CD8-positive, alpha-beta memory T cell (primary cell): ENCODE measurements at regions not wholly inside any gene's neighbourhood (a gene's known extent, or its start where the extent isn't known, plus 50 kb on each side); places are given as distances from the start of the nearest gene placed in this dataset.

ENCODE experiments used
- CTCF ChIA-PET: fragments of 350-600 bp; sonication (Branson Sonifier 250); formaldehyde crosslinking; loops from one replicate; lab custom pipeline; 2021; ENCODE audit warnings: antibody characterized with exemption; lab: Charles Lee
- POLR2A ChIA-PET: fragments of 350-600 bp; sonication (Branson Sonifier 250); formaldehyde crosslinking; loops from one replicate; lab custom pipeline; 2021; ENCODE audit warnings: antibody characterized with exemption; lab: Charles Lee
- DNase-seq, 5 donors: peaks; one replicate each; pipeline versions ENCODE4 v3.0.0 to v3.0.0-alpha.2; 2020 to 2022; ENCODE audit warnings: mixed read lengths in 1 of 5
- H3K27ac ChIP-seq: one replicate; pipeline ENCODE4 v1.7.0; 2013; ENCODE audit warnings: low read depth, mild to moderate bottlenecking, low read length, moderate library complexity
- H3K27me3 ChIP-seq: 2 replicates; pipeline ENCODE4 v1.7.0; 2013; ENCODE audit warnings: low read length, mild to moderate bottlenecking; ENCODE audit not compliant: insufficient read depth, poor library complexity, severe bottlenecking
- H3K36me3 ChIP-seq: 2 replicates; pipeline ENCODE4 v1.7.0; 2013; ENCODE audit warnings: mild to moderate bottlenecking, low read length, moderate library complexity; ENCODE audit not compliant: insufficient read depth
- H3K4me1 ChIP-seq: 2 replicates; pipeline ENCODE4 v1.7.0; 2013; ENCODE audit warnings: mild to moderate bottlenecking, low read length, moderate library complexity; ENCODE audit not compliant: insufficient read depth
- H3K4me3 ChIP-seq: 2 replicates; pipeline ENCODE4 v1.7.0; 2013; ENCODE audit warnings: mild to moderate bottlenecking, low read length
- H3K9me3 ChIP-seq: 2 replicates; pipeline ENCODE4 v1.7.0; 2013; ENCODE audit warnings: mild to moderate bottlenecking, low read length
- H3K27ac Mint-ChIP-seq, 8 donors: one replicate each; pipeline ENCODE4 v1.8.0; 2020 to 2021; ENCODE audit warnings: mixed read lengths in 8 of 8, mild to moderate bottlenecking in 6 of 8, inconsistent platforms in 3 of 8, moderate library complexity in 3 of 8
- H3K27me3 Mint-ChIP-seq, 2 donors: one replicate each; pipeline ENCODE4 v1.8.0; 2020 to 2021; ENCODE audit warnings: mixed read lengths in 2 of 2, mild to moderate bottlenecking in 1 of 2, moderate library complexity in 1 of 2
- H3K36me3 Mint-ChIP-seq, 3 donors: one replicate each; pipeline ENCODE4 v1.8.0; 2020 to 2021; ENCODE audit warnings: mixed read lengths in 3 of 3, inconsistent platforms in 1 of 3, mild to moderate bottlenecking in 1 of 3
- H3K4me1 Mint-ChIP-seq, 3 donors: one replicate each; pipeline ENCODE4 v1.8.0; 2020 to 2021; ENCODE audit warnings: mixed read lengths in 3 of 3, inconsistent platforms in 1 of 3, mild to moderate bottlenecking in 1 of 3
- H3K4me3 Mint-ChIP-seq, 7 donors: one replicate each; pipeline ENCODE4 v1.8.0; 2020 to 2021; ENCODE audit warnings: mixed read lengths in 7 of 7, mild to moderate bottlenecking in 6 of 7, moderate library complexity in 4 of 7, inconsistent platforms in 2 of 7
- H3K9me3 Mint-ChIP-seq, 5 donors: one replicate each; pipeline ENCODE4 v1.8.0; 2020 to 2022; ENCODE audit warnings: mixed read lengths in 5 of 5, mild to moderate bottlenecking in 3 of 5, moderate library complexity in 2 of 5, inconsistent platforms in 1 of 5

- Mint-ChIP-seq H3K36me3 (no peaks in the 10 kb centered on the region), H3K4me3 (peak overlapping the region in 1 of 7 donors; percentile 60), H3K4me1 (peaks cover 5 to 17% (median 16%) of the 10 kb centered on the region in 3 donors), H3K27ac (no peak overlapping the region), H3K9me3 (no peaks in the 10 kb centered on the region), H3K27me3 (no peaks in the 10 kb centered on the region)
- H3K4me1 ChIP-seq, result peaks cover 5% of the 10 kb centered on the region
- H3K27me3 ChIP-seq, result no peaks in the 10 kb centered on the region
- ChIA-PET POLR2A (no interaction called here), CTCF (no interaction called here)
- no peaks in the 10 kb centered on the region for H3K9me3 ChIP-seq
- no peak overlapping the region for H3K4me3 ChIP-seq
- peak in 1 of 5 donors; percentile 14 for DNase-seq
- H3K36me3 ChIP-seq, result no peaks in the 10 kb centered on the region
- H3K27ac ChIP-seq, result no peak overlapping the region
These were observed 117.9 kb downstream of the NPY start for GRCh38 chr7:24401628-24402593.

GRCh38 chr7:24402655-24403054, 118.7 kb downstream of the NPY start:
- H3K9me3 ChIP-seq, result no peaks in the 10 kb centered on the region
- Mint-ChIP-seq H3K27ac (no peak overlapping the region), H3K27me3 (no peaks in the 10 kb centered on the region), H3K36me3 (no peaks in the 10 kb centered on the region), H3K4me1 (peaks cover 5 to 17% (median 16%) of the 10 kb centered on the region in 3 donors), H3K9me3 (no peaks in the 10 kb centered on the region), H3K4me3 (no peak overlapping the region)
- H3K36me3 ChIP-seq, result no peaks in the 10 kb centered on the region
- ChIA-PET POLR2A (no interaction called here), CTCF (no interaction called here)
- no peak for DNase-seq
- no peaks in the 10 kb centered on the region for H3K27me3 ChIP-seq
- peaks cover 5% of the 10 kb centered on the region for H3K4me1 ChIP-seq
- no peak overlapping the region for H3K27ac ChIP-seq
- no peak overlapping the region for H3K4me3 ChIP-seq

GRCh38 chr7:24403557-24403956, 119.6 kb downstream of the NPY start:
- no peaks in the 10 kb centered on the region for H3K9me3 ChIP-seq
- H3K27ac ChIP-seq, result no peak overlapping the region
- Mint-ChIP-seq H3K27me3 (no peaks in the 10 kb centered on the region), H3K9me3 (no peaks in the 10 kb centered on the region), H3K4me1 (peaks cover 5 to 17% (median 16%) of the 10 kb centered on the region in 3 donors), H3K36me3 (no peaks in the 10 kb centered on the region), H3K27ac (no peak overlapping the region), H3K4me3 (no peak overlapping the region)
- DNase-seq, result no peak
- peaks cover 5% of the 10 kb centered on the region for H3K4me1 ChIP-seq
- ChIA-PET POLR2A (no interaction called here), CTCF (no interaction called here)
- no peak overlapping the region for H3K4me3 ChIP-seq
- H3K36me3 ChIP-seq, result no peaks in the 10 kb centered on the region
- no peaks in the 10 kb centered on the region for H3K27me3 ChIP-seq

- Mint-ChIP-seq H3K36me3 (no peaks in the 10 kb centered on the region), H3K4me3 (no peak overlapping the region), H3K27ac (peak overlapping the region in 1 of 8 donors; percentile 12), H3K4me1 (peaks cover 5 to 17% (median 16%) of the 10 kb centered on the region in 3 donors), H3K27me3 (peaks cover 2 to 3% of the 10 kb centered on the region in 2 donors), H3K9me3 (no peaks in the 10 kb centered on the region)
- Histone ChIP-seq H3K27me3 (no peaks in the 10 kb centered on the region), H3K9me3 (no peaks in the 10 kb centered on the region), H3K4me1 (peaks cover 5% of the 10 kb centered on the region), H3K4me3 (no peak overlapping the region), H3K36me3 (no peaks in the 10 kb centered on the region), H3K27ac (no peak overlapping the region)
- CTCF ChIA-PET, result no interaction called here
- no peak for DNase-seq
- POLR2A ChIA-PET, result no interaction called here
These were observed 120.3 kb downstream of the NPY start for GRCh38 chr7:24404315-24404714.

DNA sequence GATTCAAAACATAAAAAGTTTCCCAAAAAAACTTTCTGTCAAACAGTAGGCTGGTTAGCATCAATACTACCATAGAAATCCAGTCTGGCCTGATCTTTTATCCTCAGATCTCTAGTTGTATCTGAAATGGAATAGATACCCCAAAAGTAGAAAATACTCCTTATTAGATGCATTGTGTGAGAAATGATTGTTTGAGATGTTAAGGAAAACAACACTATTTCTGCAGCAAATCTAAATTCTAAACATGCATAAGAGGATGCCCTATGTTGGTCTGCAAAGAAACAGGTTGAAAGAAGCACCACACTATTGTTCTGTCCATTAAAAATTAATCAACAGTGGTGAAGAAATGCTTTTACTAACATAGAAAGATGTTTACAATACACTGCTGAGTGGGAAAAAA, 121.0 kb downstream of the NPY start:
- H3K27ac ChIP-seq, result no peak overlapping the region
- H3K36me3 Mint-ChIP-seq, result no peaks in the 10 kb centered on the region
- no peaks in the 10 kb centered on the region for H3K36me3 ChIP-seq
- peaks cover 5 to 17% (median 16%) of the 10 kb centered on the region in 3 donors for H3K4me1 Mint-ChIP-seq
- no peak overlapping the region for H3K27ac Mint-ChIP-seq
- peaks cover 5% of the 10 kb centered on the region for H3K4me1 ChIP-seq
- H3K27me3 ChIP-seq, result no peaks in the 10 kb centered on the region
- no peak overlapping the region for H3K4me3 Mint-ChIP-seq
- H3K4me3 ChIP-seq, result no peak overlapping the region
- H3K9me3 ChIP-seq, result no peaks in the 10 kb centered on the region
- ChIA-PET CTCF (no interaction called here), POLR2A (no interaction called here)
- DNase-seq, result no peak
- no peaks in the 10 kb centered on the region for H3K9me3 Mint-ChIP-seq
- peaks cover 3 to 4% of the 10 kb centered on the region in 2 donors for H3K27me3 Mint-ChIP-seq

GRCh38 chr7:24406053-24406788, 122.2 kb downstream of the NPY start:
- Histone ChIP-seq H3K9me3 (no peaks in the 10 kb centered on the region), H3K36me3 (no peaks in the 10 kb centered on the region), H3K27me3 (no peaks in the 10 kb centered on the region), H3K27ac (no peak overlapping the region), H3K4me3 (no peak overlapping the region), H3K4me1 (peaks cover 5% of the 10 kb centered on the region)
- ChIA-PET CTCF (no interaction called here), POLR2A (interaction anchor here (0.6 kb wide), 1 partner anchor 40 kb away, joined by 5 read pairs; no protein-coding TSS in a partner anchor)
- Mint-ChIP-seq H3K4me1 (peaks cover 5 to 17% (median 16%) of the 10 kb centered on the region in 3 donors), H3K27ac (peak overlapping the region in 5 of 8 donors; percentile 1 to 47 (median 12)), H3K4me3 (no peak overlapping the region), H3K27me3 (peaks cover 3 to 4% of the 10 kb centered on the region in 2 donors), H3K36me3 (no peaks in the 10 kb centered on the region), H3K9me3 (no peaks in the 10 kb centered on the region)
- no peak for DNase-seq

DNA sequence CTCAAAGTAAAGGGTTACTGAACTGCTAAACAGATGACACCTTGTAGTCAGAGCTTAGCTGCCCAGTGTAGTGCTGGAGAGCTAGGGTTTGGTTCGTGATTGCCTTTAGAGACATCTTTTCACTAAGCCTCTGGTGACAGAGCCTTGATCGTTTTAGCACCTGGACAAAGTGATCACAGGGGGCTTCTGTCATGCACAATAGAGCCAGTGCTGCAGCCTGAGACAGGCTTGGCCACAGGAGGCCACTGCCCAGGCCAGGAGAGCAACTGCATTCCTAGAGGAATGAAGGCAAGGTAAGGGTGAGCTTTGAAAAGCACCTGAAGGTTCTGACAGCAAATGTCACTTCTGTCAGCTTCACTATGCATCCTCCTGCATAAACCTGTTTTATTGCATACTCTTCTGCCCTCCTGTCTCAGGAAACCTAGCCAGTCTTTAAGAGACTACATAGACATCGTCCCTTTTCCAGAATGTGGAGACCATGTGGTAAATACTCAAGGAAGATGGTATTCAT, 122.9 kb downstream of the NPY start:
- Histone ChIP-seq H3K27ac (no peak overlapping the region), H3K4me3 (no peak overlapping the region), H3K27me3 (no peaks in the 10 kb centered on the region), H3K9me3 (no peaks in the 10 kb centered on the region), H3K4me1 (peaks cover 5% of the 10 kb centered on the region), H3K36me3 (no peaks in the 10 kb centered on the region)
- DNase-seq, result no peak
- Mint-ChIP-seq H3K36me3 (no peaks in the 10 kb centered on the region), H3K4me3 (no peak overlapping the region), H3K27me3 (peaks cover 3 to 9% of the 10 kb centered on the region in 2 donors), H3K4me1 (peaks cover 5 to 16% (median 15%) of the 10 kb centered on the region in 3 donors), H3K9me3 (no peaks in the 10 kb centered on the region), H3K27ac (no peak overlapping the region)
- ChIA-PET CTCF (no interaction called here), POLR2A (interaction anchor here (0.6 kb wide), 1 partner anchor 40 kb away, joined by 5 read pairs; no protein-coding TSS in a partner anchor)
